HEK293 (cell line): ENCODE measurements at regions not wholly inside any gene's neighbourhood (a gene's known extent, or its start where the extent isn't known, plus 50 kb on each side); places are given as distances from the start of the nearest gene placed in this dataset.

Experiments used
- CTCF ChIA-PET: fragments of 350-600 bp; formaldehyde crosslinking; extraction: SDS; loops from one replicate; lab custom pipeline; 2021; ENCODE audit warnings: antibody characterized with exemption; lab: Yijun Ruan, JAX
- POLR2A ChIA-PET: fragments of 300-600 bp; formaldehyde crosslinking; extraction: SDS; loops from one replicate; lab custom pipeline; 2020; ENCODE audit warnings: antibody characterized with exemption, inconsistent platforms; lab: Yijun Ruan, JAX
- H3K27ac ChIP-seq: fragments of 200-500 bp; sonication (Bioruptor generic); 2 replicates; pipeline ENCODE4 v1.5.1; 2014; ENCODE audit warnings: low read depth, low read length, control low read depth, inconsistent platforms; ENCODE audit errors: extremely low read depth
- H3K36me3 ChIP-seq, 2 experiments: fragments of 200-500 bp in 1 of 2; sonication (Bioruptor generic) in 1 of 2; 1 replicate in 1 of 2; 2 replicates in 1 of 2; pipeline ENCODE4 v1.5.1; 2014 to 2017; ENCODE audit warnings: inconsistent platforms in 2 of 2, low read length in 2 of 2; ENCODE audit not compliant: control insufficient read depth in 2 of 2, insufficient read depth in 1 of 2
- H3K4me1 ChIP-seq: fragments of 200-500 bp; sonication (Bioruptor generic); 2 replicates; pipeline ENCODE4 v1.5.1; 2014; ENCODE audit warnings: mild to moderate bottlenecking, low read length, inconsistent platforms; ENCODE audit not compliant: control insufficient read depth, insufficient read depth
- H3K4me3 ChIP-seq: 2 replicates; pipeline ENCODE4 v1.5.1; 2011; ENCODE audit warnings: low read depth, mild to moderate bottlenecking, control low read depth, low read length, moderate library complexity
- H3K9me3 ChIP-seq: fragments of 200-500 bp; sonication (Bioruptor generic); 2 replicates; pipeline ENCODE4 v1.5.1; 2014; ENCODE audit warnings: low read depth, low read length, inconsistent platforms; ENCODE audit not compliant: control insufficient read depth, insufficient read depth
- HOXC10 ChIP-seq: sonication (generic); formaldehyde crosslinking; IDR thresholded peaks from 2 replicates; pipeline ENCODE4 v1.8.1; 2023; ENCODE audit warnings: mild to moderate bottlenecking, missing genetic modification reagents
- IKZF3 ChIP-seq: fragments of 450-650 bp; IDR thresholded peaks from 2 replicates; pipeline ENCODE4 v1.5.0; 2018; ENCODE audit warnings: missing biosample characterization, mild to moderate bottlenecking, missing genetic modification characterization, moderate library complexity
- SETDB1 ChIP-seq: IDR thresholded peaks from one replicate; pipeline ENCODE4 v1.6.1; 2017; ENCODE audit warnings: mild to moderate bottlenecking, low read length, moderate library complexity, mixed read lengths; ENCODE audit not compliant: insufficient read length
- ZBTB26 ChIP-seq: fragments of 450-650 bp; formaldehyde crosslinking; optimal IDR thresholded peaks from 2 replicates; pipeline ENCODE3; 2016; ENCODE audit warnings: missing biosample characterization, mild to moderate bottlenecking, missing genetic modification characterization
- ZBTB48 ChIP-seq: fragments of 450-650 bp; formaldehyde crosslinking; IDR thresholded peaks from 2 replicates; pipeline ENCODE4 v1.5.1; 2016; ENCODE audit warnings: missing biosample characterization, missing genetic modification characterization
- ZEB2 ChIP-seq: fragments of 450-650 bp; formaldehyde crosslinking; IDR thresholded peaks from 2 replicates; pipeline ENCODE4 v1.5.1; 2016; ENCODE audit warnings: missing biosample characterization, missing genetic modification characterization
- ZIC2 ChIP-seq: fragments of 450-650 bp; formaldehyde crosslinking; IDR thresholded peaks from 2 replicates; pipeline ENCODE4 v1.5.1; 2016; ENCODE audit warnings: missing biosample characterization, missing genetic modification characterization
- ZNF112 ChIP-seq: fragments of 450-650 bp; formaldehyde crosslinking; IDR thresholded peaks from 2 replicates; pipeline ENCODE4 v1.5.0; 2017; ENCODE audit warnings: missing biosample characterization, missing genetic modification characterization
- ZNF114 ChIP-seq: fragments of 450-650 bp; formaldehyde crosslinking; IDR thresholded peaks from 2 replicates; pipeline ENCODE4 v1.5.0; 2017; ENCODE audit warnings: missing biosample characterization, missing genetic modification characterization
- ZNF140 ChIP-seq: fragments of 450-650 bp; formaldehyde crosslinking; IDR thresholded peaks from 2 replicates; pipeline ENCODE4 v1.5.1; 2016; ENCODE audit warnings: missing biosample characterization, missing genetic modification characterization
- ZNF155 ChIP-seq: fragments of 450-650 bp; formaldehyde crosslinking; IDR thresholded peaks from 2 replicates; pipeline ENCODE4 v1.5.1; 2016; ENCODE audit warnings: missing biosample characterization, missing genetic modification characterization
- ZNF19 ChIP-seq: fragments of 450-650 bp; formaldehyde crosslinking; IDR thresholded peaks from 2 replicates; pipeline ENCODE4; 2016; ENCODE audit warnings: missing biosample characterization, missing genetic modification characterization, low read depth
- ZNF24 ChIP-seq: fragments of 450-650 bp; formaldehyde crosslinking; IDR thresholded peaks from 2 replicates; pipeline ENCODE4 v1.5.1; 2016; ENCODE audit warnings: missing biosample characterization, missing genetic modification characterization
- ZNF302 ChIP-seq: fragments of 450-650 bp; formaldehyde crosslinking; IDR thresholded peaks from 2 replicates; pipeline ENCODE4 v1.5.1; 2016; ENCODE audit warnings: missing biosample characterization, missing genetic modification characterization, low read depth
- ZNF350 ChIP-seq: fragments of 450-650 bp; formaldehyde crosslinking; IDR thresholded peaks from 2 replicates; pipeline ENCODE4 v1.5.0; 2017; ENCODE audit warnings: missing biosample characterization, mild to moderate bottlenecking, missing genetic modification characterization
- ZNF37A ChIP-seq: fragments of 450-650 bp; IDR thresholded peaks from 2 replicates; pipeline ENCODE4 v1.5.1; 2018; ENCODE audit warnings: missing biosample characterization, missing genetic modification characterization
- ZNF48 ChIP-seq: fragments of 450-650 bp; formaldehyde crosslinking; IDR thresholded peaks from 2 replicates; pipeline ENCODE4 v1.5.1; 2016; ENCODE audit warnings: missing biosample characterization, missing genetic modification characterization
- ZNF501 ChIP-seq: fragments of 450-650 bp; formaldehyde crosslinking; IDR thresholded peaks from 2 replicates; pipeline ENCODE4 v1.5.1; 2016; ENCODE audit warnings: missing biosample characterization, missing genetic modification characterization
- ZNF510 ChIP-seq: fragments of 450-650 bp; formaldehyde crosslinking; IDR thresholded peaks from 2 replicates; pipeline ENCODE4 v1.5.1; 2018; ENCODE audit warnings: mild to moderate bottlenecking, missing genetic modification characterization, missing biosample characterization; ENCODE audit not compliant: insufficient replicate concordance
- ZNF521 ChIP-seq: fragments of 450-650 bp; formaldehyde crosslinking; IDR thresholded peaks from 2 replicates; pipeline ENCODE4 v1.5.1; 2017; ENCODE audit warnings: missing biosample characterization, mild to moderate bottlenecking, missing genetic modification characterization
- ZNF549 ChIP-seq: fragments of 450-650 bp; IDR thresholded peaks from 2 replicates; pipeline ENCODE4 v1.5.1; 2018; ENCODE audit warnings: missing biosample characterization, missing genetic modification characterization, mild to moderate bottlenecking, inconsistent platforms, moderate library complexity
- ZNF596 ChIP-seq: fragments of 450-650 bp; IDR thresholded peaks from 2 replicates; pipeline ENCODE4 v1.5.0; 2018; ENCODE audit warnings: missing biosample characterization, mild to moderate bottlenecking, missing genetic modification characterization, moderate library complexity
- ZNF600 ChIP-seq: fragments of 450-650 bp; formaldehyde crosslinking; IDR thresholded peaks from 2 replicates; pipeline ENCODE4 v1.5.1; 2016; ENCODE audit warnings: missing biosample characterization, missing genetic modification characterization
- ZNF843 ChIP-seq: fragments of 450-650 bp; formaldehyde crosslinking; IDR thresholded peaks from 2 replicates; pipeline ENCODE4 v1.5.1; 2016; ENCODE audit warnings: missing biosample characterization, missing genetic modification characterization
- ZSCAN4 ChIP-seq: fragments of 450-650 bp; formaldehyde crosslinking; IDR thresholded peaks from 2 replicates; pipeline ENCODE4 v1.5.1; 2017; ENCODE audit warnings: missing biosample characterization, missing genetic modification characterization
- TF ChIP-seq, protein P1 (sequence below): fragments of 450-650 bp; formaldehyde crosslinking; IDR thresholded peaks from 2 replicates; pipeline ENCODE4 v1.5.1; 2016; ENCODE audit warnings: missing biosample characterization, missing genetic modification characterization
- TF ChIP-seq, protein P2 (sequence below): fragments of 450-650 bp; formaldehyde crosslinking; IDR thresholded peaks from 2 replicates; pipeline ENCODE4 v1.5.1; 2017; ENCODE audit warnings: missing biosample characterization, missing genetic modification characterization

- TF ChIP-seq ZNF843 (tag by site-specific recombination), result no peak
- TF ChIP-seq ZNF600 (tag by site-specific recombination), result no peak
- no peak for TF ChIP-seq ZNF48 (tag by site-specific recombination)
- no peak for TF ChIP-seq ZBTB48 (tag by site-specific recombination)
- no peak for TF ChIP-seq IKZF3
- TF ChIP-seq ZNF19, result no peak
- TF ChIP-seq ZSCAN4 (tag by site-specific recombination), result no peak
- no peak for TF ChIP-seq ZNF140 (tag by site-specific recombination)
- TF ChIP-seq ZNF350 (tag by site-specific recombination), result no peak
- no peak for TF ChIP-seq ZNF114 (tag by site-specific recombination)
- no peak for TF ChIP-seq ZNF24 (tag by site-specific recombination)
- TF ChIP-seq ZNF302 (tag by site-specific recombination), result no peak
- no peak for TF ChIP-seq HOXC10 (CRISPR knock-in tag)
- TF ChIP-seq, protein P1, sequence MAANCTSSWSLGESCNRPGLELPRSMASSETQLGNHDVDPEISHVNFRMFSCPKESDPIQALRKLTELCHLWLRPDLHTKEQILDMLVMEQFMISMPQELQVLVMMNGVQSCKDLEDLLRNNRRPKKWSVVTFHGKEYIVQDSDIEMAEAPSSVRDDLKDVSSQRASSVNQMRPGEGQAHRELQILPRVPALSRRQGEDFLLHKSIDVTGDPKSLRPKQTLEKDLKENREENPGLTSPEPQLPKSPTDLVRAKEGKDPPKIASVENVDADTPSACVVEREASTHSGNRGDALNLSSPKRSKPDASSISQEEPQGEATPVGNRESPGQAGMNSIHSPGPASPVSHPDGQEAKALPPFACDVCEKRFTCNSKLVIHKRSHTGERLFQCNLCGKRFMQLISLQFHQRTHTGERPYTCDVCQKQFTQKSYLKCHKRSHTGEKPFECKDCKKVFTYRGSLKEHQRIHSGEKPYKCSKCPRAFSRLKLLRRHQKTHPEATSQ (tag by site-specific recombination), result no peak
- Histone ChIP-seq H3K36me3 (no peaks in the 10 kb centered on the region), H3K27ac (no peak overlapping the region), H3K4me1 (no peaks in the 10 kb centered on the region; the same call in 1 of the 2 replicates), H3K4me3 (no peak overlapping the region), H3K9me3 (no peaks in the 10 kb centered on the region)
- POLR2A ChIA-PET, result no interaction called here
- CTCF ChIA-PET, result no interaction called here
Observed at GRCh38 chr4:179417357-179417756, 1975.1 kb upstream of the AGA start.

GRCh38 chr4:179437962-179438361 lies 1995.7 kb upstream of the AGA start:
- POLR2A ChIA-PET, result no interaction called here
- H3K4me3 ChIP-seq, result no peak overlapping the region
- H3K36me3 ChIP-seq, result no peaks in the 10 kb centered on the region
- TF ChIP-seq, protein P1 (tag by site-specific recombination), result no peak
- CTCF ChIA-PET, result no interaction called here
- H3K27ac ChIP-seq, result no peak overlapping the region
- H3K9me3 ChIP-seq, result no peaks in the 10 kb centered on the region
- no peaks in the 10 kb centered on the region for H3K4me1 ChIP-seq

DNA sequence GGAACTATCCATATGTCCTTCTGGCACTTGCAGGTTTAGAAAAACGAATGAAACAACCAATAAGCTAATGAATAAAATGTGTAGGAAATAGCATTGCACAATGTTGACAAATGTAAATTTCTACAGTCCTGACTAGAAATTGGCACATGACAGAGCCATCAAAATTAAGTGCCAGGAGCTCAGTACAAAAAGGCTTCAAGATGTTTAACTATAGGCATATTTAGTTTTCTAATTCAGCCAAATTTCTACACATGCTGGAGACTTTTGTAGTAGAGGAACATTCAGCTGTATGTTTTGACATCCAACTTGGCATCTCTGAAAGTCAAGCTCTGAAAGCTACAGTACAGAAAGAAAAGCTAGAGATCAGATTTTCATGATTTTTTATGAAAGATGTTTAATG lies 1999.4 kb upstream of the AGA start:
- TF ChIP-seq ZIC2 (tag by site-specific recombination) (no peak), ZEB2 (no peak), ZNF596 (tag by site-specific recombination) (no peak), SETDB1 (no peak), ZNF37A (tag by site-specific recombination) (no peak), ZNF155 (tag by site-specific recombination) (no peak), ZBTB26 (tag by site-specific recombination) (no peak), ZNF510 (tag by site-specific recombination) (no peak), ZNF549 (tag by site-specific recombination) (no peak), ZNF521 (no peak), ZNF112 (tag by site-specific recombination) (no peak), ZNF501 (tag by site-specific recombination) (no peak), IKZF3 (no peak)
- TF ChIP-seq, protein P2, sequence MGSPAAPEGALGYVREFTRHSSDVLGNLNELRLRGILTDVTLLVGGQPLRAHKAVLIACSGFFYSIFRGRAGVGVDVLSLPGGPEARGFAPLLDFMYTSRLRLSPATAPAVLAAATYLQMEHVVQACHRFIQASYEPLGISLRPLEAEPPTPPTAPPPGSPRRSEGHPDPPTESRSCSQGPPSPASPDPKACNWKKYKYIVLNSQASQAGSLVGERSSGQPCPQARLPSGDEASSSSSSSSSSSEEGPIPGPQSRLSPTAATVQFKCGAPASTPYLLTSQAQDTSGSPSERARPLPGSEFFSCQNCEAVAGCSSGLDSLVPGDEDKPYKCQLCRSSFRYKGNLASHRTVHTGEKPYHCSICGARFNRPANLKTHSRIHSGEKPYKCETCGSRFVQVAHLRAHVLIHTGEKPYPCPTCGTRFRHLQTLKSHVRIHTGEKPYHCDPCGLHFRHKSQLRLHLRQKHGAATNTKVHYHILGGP (tag by site-specific recombination), result no peak
- H3K27ac ChIP-seq, result no peak overlapping the region
- H3K4me3 ChIP-seq, result no peak overlapping the region
- no peaks in the 10 kb centered on the region for H3K4me1 ChIP-seq
- ChIA-PET POLR2A (no interaction called here), CTCF (interaction anchor here (0.7 kb wide), 1 partner anchor 377 kb away, joined by 4 read pairs; no protein-coding TSS in a partner anchor)
- no peaks in the 10 kb centered on the region for H3K9me3 ChIP-seq
- H3K36me3 ChIP-seq, result no peaks in the 10 kb centered on the region
